Activated T-cell treated with anti-CD3 and anti-CD28 coated beads, Interleukin-2, amount 50 U/mL, for 72 hours (primary cell): ENCODE measurements at regions not wholly inside any gene's neighbourhood (a gene's known extent, or its start where the extent isn't known, plus 50 kb on each side); places are given as distances from the start of the nearest gene placed in this dataset.

Experiments used
- ATAC-seq, 2 donors: fragments of 150-1000 bp; cut with Tn5 transposase; replicated peaks in 1 of 2; 2 replicates each; pipeline ENCODE4 v1.10.0; 2021; ENCODE audit warnings: moderate library complexity in 2 of 2, mild to moderate bottlenecking in 1 of 2
- DNase-seq, 2 donors: peaks; one replicate each; pipeline ENCODE4 v3.0.0; 2021 to 2022; ENCODE audit warnings: mixed read lengths in 1 of 2
- H3K27ac Mint-ChIP-seq: one replicate; pipeline ENCODE4 v1.8.0; 2022; ENCODE audit warnings: mild to moderate bottlenecking, moderate library complexity, mixed read lengths
- H3K27me3 Mint-ChIP-seq: one replicate; pipeline ENCODE4 v1.8.0; 2022; ENCODE audit warnings: low read depth, mixed read lengths
- H3K36me3 Mint-ChIP-seq, 2 donors: one replicate each; pipeline ENCODE4 v1.8.0; 2022; ENCODE audit warnings: mixed read lengths in 2 of 2, mild to moderate bottlenecking in 1 of 2; ENCODE audit not compliant: insufficient read depth in 2 of 2
- H3K4me1 Mint-ChIP-seq: one replicate; pipeline ENCODE4 v1.8.0; 2022; ENCODE audit warnings: low read depth, mixed read lengths
- H3K4me3 Mint-ChIP-seq, 2 donors: one replicate each; pipeline ENCODE4 v1.8.0; 2022; ENCODE audit warnings: mild to moderate bottlenecking in 2 of 2, mixed read lengths in 2 of 2, moderate library complexity in 2 of 2
- H3K9me3 Mint-ChIP-seq, 2 donors: one replicate each; pipeline ENCODE4 v1.8.0; 2022; ENCODE audit warnings: mixed read lengths in 2 of 2

- DNase-seq = no peak
- H3K36me3 Mint-ChIP-seq = no peaks in the 10 kb centered on the region
- H3K4me1 Mint-ChIP-seq = no peaks in the 10 kb centered on the region
- no peak overlapping the region for H3K27ac Mint-ChIP-seq
- H3K4me3 Mint-ChIP-seq = no peak overlapping the region
- peaks cover 0 to 3% of the 10 kb centered on the region in 2 donors for H3K9me3 Mint-ChIP-seq
- ATAC-seq = no peak
- peaks cover 4% of the 10 kb centered on the region for H3K27me3 Mint-ChIP-seq
Observed at GRCh38 chr10:121182219-121182618, 331.1 kb downstream of the WDR11 start.

GRCh38 chr10:121183236-121183635, 332.1 kb downstream of the WDR11 start:
- Mint-ChIP-seq H3K4me1 (no peaks in the 10 kb centered on the region), H3K27ac (no peak overlapping the region), H3K27me3 (peaks cover 4% of the 10 kb centered on the region), H3K4me3 (no peak overlapping the region), H3K9me3 (peaks cover 0 to 3% of the 10 kb centered on the region in 2 donors), H3K36me3 (no peaks in the 10 kb centered on the region)
- DNase-seq = no peak
- no peak for ATAC-seq

- H3K27ac Mint-ChIP-seq = no peak overlapping the region
- no peak for DNase-seq
Observed at GRCh38 chr10:121183707-121184106, 332.5 kb downstream of the WDR11 start.

GRCh38 chr10:121185816-121186455, 334.8 kb downstream of the WDR11 start:
- Mint-ChIP-seq H3K4me1 (no peaks in the 10 kb centered on the region), H3K4me3 (no peak overlapping the region), H3K36me3 (no peaks in the 10 kb centered on the region), H3K9me3 (peaks cover 0 to 3% of the 10 kb centered on the region in 2 donors), H3K27ac (no peak overlapping the region), H3K27me3 (peaks cover 4% of the 10 kb centered on the region)
- DNase-seq = no peak
- no peak for ATAC-seq

More at GRCh38 chr10:121183707-121184106, 332.5 kb downstream of the WDR11 start:
- ATAC-seq = no peak
- Mint-ChIP-seq H3K36me3 (no peaks in the 10 kb centered on the region), H3K9me3 (peaks cover 0 to 3% of the 10 kb centered on the region in 2 donors), H3K4me1 (no peaks in the 10 kb centered on the region), H3K4me3 (no peak overlapping the region), H3K27me3 (peaks cover 4% of the 10 kb centered on the region)

GRCh38 chr10:121187391-121187790, 336.2 kb downstream of the WDR11 start:
- Mint-ChIP-seq H3K9me3 (peaks cover 0 to 3% of the 10 kb centered on the region in 2 donors), H3K4me3 (no peak overlapping the region), H3K27me3 (no peaks in the 10 kb centered on the region), H3K36me3 (no peaks in the 10 kb centered on the region), H3K4me1 (no peaks in the 10 kb centered on the region), H3K27ac (no peak overlapping the region)
- ATAC-seq (no peak), DNase-seq (no peak)

- H3K36me3 Mint-ChIP-seq = no peaks in the 10 kb centered on the region
- H3K27ac Mint-ChIP-seq = no peak overlapping the region
- ATAC-seq = no peak
- H3K4me3 Mint-ChIP-seq = no peak overlapping the region
- no peak for DNase-seq
- H3K4me1 Mint-ChIP-seq = no peaks in the 10 kb centered on the region
- H3K27me3 Mint-ChIP-seq = no peaks in the 10 kb centered on the region
- H3K9me3 Mint-ChIP-seq = peaks cover 0 to 3% of the 10 kb centered on the region in 2 donors
Observed at GRCh38 chr10:121188005-121188404, 336.8 kb downstream of the WDR11 start.

GRCh38 chr10:121189066-121189465, 337.9 kb downstream of the WDR11 start:
- Mint-ChIP-seq H3K36me3 (no peaks in the 10 kb centered on the region), H3K27me3 (no peaks in the 10 kb centered on the region), H3K4me1 (no peaks in the 10 kb centered on the region), H3K9me3 (peaks cover 0 to 3% of the 10 kb centered on the region in 2 donors), H3K27ac (no peak overlapping the region), H3K4me3 (no peak overlapping the region)
- ATAC-seq = no peak
- no peak for DNase-seq

- no peak for ATAC-seq
- no peak overlapping the region for H3K27ac Mint-ChIP-seq
Observed at GRCh38 chr10:121194696-121195523, 343.7 kb downstream of the WDR11 start.

GRCh38 chr10:121195524-121195910, 344.4 kb downstream of the WDR11 start:
- ATAC-seq (no peak), DNase-seq (no peak)
- no peaks in the 10 kb centered on the region for H3K36me3 Mint-ChIP-seq
- H3K4me3 Mint-ChIP-seq = no peak overlapping the region
- H3K27me3 Mint-ChIP-seq = no peaks in the 10 kb centered on the region
- H3K4me1 Mint-ChIP-seq = no peaks in the 10 kb centered on the region
- no peak overlapping the region for H3K27ac Mint-ChIP-seq
- H3K9me3 Mint-ChIP-seq = peaks cover 1 to 3% of the 10 kb centered on the region in 2 donors

More at GRCh38 chr10:121194696-121195523, 343.7 kb downstream of the WDR11 start:
- Mint-ChIP-seq H3K4me1 (no peaks in the 10 kb centered on the region), H3K27me3 (no peaks in the 10 kb centered on the region), H3K4me3 (no peak overlapping the region), H3K9me3 (peaks cover 0 to 1% of the 10 kb centered on the region in 2 donors), H3K36me3 (no peaks in the 10 kb centered on the region)
- DNase-seq = no peak

GRCh38 chr10:121199081-121199480, 347.9 kb downstream of the WDR11 start:
- no peak for ATAC-seq
- Mint-ChIP-seq H3K4me3 (no peak overlapping the region), H3K9me3 (peaks cover 4 to 7% of the 10 kb centered on the region in 2 donors), H3K27me3 (no peaks in the 10 kb centered on the region), H3K4me1 (no peaks in the 10 kb centered on the region), H3K27ac (no peak overlapping the region), H3K36me3 (no peaks in the 10 kb centered on the region)
- no peak for DNase-seq

- Mint-ChIP-seq H3K36me3 (no peaks in the 10 kb centered on the region), H3K27ac (no peak overlapping the region), H3K4me3 (no peak overlapping the region), H3K27me3 (no peaks in the 10 kb centered on the region), H3K9me3 (peaks cover 3 to 4% of the 10 kb centered on the region in 2 donors), H3K4me1 (no peaks in the 10 kb centered on the region)
- ATAC-seq (no peak), DNase-seq (no peak)
Observed at GRCh38 chr10:121205625-121206024, 354.5 kb downstream of the WDR11 start.

- Mint-ChIP-seq H3K36me3 (no peaks in the 10 kb centered on the region), H3K9me3 (peaks cover 0 to 3% of the 10 kb centered on the region in 2 donors), H3K4me3 (no peak overlapping the region), H3K27me3 (no peaks in the 10 kb centered on the region), H3K4me1 (no peaks in the 10 kb centered on the region), H3K27ac (no peak overlapping the region)
- no peak for ATAC-seq
- no peak for DNase-seq
Observed at GRCh38 chr10:121211446-121211845, 360.3 kb downstream of the WDR11 start.

GRCh38 chr10:121213437-121213836, 362.3 kb downstream of the WDR11 start:
- no peak for DNase-seq
- H3K4me3 Mint-ChIP-seq = no peak overlapping the region
- peaks cover 0 to 3% of the 10 kb centered on the region in 2 donors for H3K9me3 Mint-ChIP-seq
- no peak for ATAC-seq
- peaks cover 6% of the 10 kb centered on the region for H3K27me3 Mint-ChIP-seq
- H3K4me1 Mint-ChIP-seq = no peaks in the 10 kb centered on the region
- no peak overlapping the region for H3K27ac Mint-ChIP-seq
- no peaks in the 10 kb centered on the region for H3K36me3 Mint-ChIP-seq
